Endothelial cell (in vitro differentiated cells): ENCODE measurements at regions not wholly inside any gene's neighbourhood (a gene's known extent, or its start where the extent isn't known, plus 50 kb on each side); places are given as distances from the start of the nearest gene placed in this dataset.

Source experiments
- DNase-seq: peaks from one replicate; pipeline ENCODE4 v3.0.0; 2021; ENCODE audit warnings: low spot score
- H3K27ac Mint-ChIP-seq: one replicate; pipeline ENCODE4 v1.8.0; 2021; ENCODE audit warnings: mixed read lengths, inconsistent platforms; ENCODE audit not compliant: unreplicated experiment
- H3K27me3 Mint-ChIP-seq: one replicate; pipeline ENCODE4 v1.8.0; 2021; ENCODE audit warnings: mild to moderate bottlenecking, moderate library complexity, mixed read lengths, inconsistent platforms; ENCODE audit not compliant: unreplicated experiment
- H3K36me3 Mint-ChIP-seq: one replicate; pipeline ENCODE4 v1.8.0; 2021; ENCODE audit warnings: mild to moderate bottlenecking, low read depth, mixed read lengths, inconsistent platforms; ENCODE audit not compliant: unreplicated experiment
- H3K4me1 Mint-ChIP-seq: one replicate; pipeline ENCODE4 v1.8.0; 2021; ENCODE audit warnings: mild to moderate bottlenecking, mixed read lengths, inconsistent platforms; ENCODE audit not compliant: unreplicated experiment
- H3K4me3 Mint-ChIP-seq: one replicate; pipeline ENCODE4 v1.8.0; 2021; ENCODE audit warnings: mild to moderate bottlenecking, mixed read lengths, inconsistent platforms; ENCODE audit not compliant: unreplicated experiment
- H3K9me3 Mint-ChIP-seq: one replicate; pipeline ENCODE4 v1.8.0; 2021; ENCODE audit warnings: mixed read lengths, inconsistent platforms; ENCODE audit not compliant: unreplicated experiment
- CTCF ChIP-seq: fragments of 200-600 bp; sonication (generic); IDR thresholded peaks from one replicate; pipeline ENCODE4 v1.5.0; 2021; ENCODE audit warnings: antibody characterized with exemption; ENCODE audit not compliant: unreplicated experiment

GRCh38 chr13:50189450-50189849, 174.2 kb downstream of the KCNRG start:
- Mint-ChIP-seq H3K36me3 (peaks cover 3% of the 10 kb centered on the region), H3K4me1 (peaks cover 12% of the 10 kb centered on the region), H3K4me3 (no peak overlapping the region), H3K9me3 (no peaks in the 10 kb centered on the region), H3K27ac (no peak overlapping the region), H3K27me3 (peaks cover 3% of the 10 kb centered on the region)
- no peak for DNase-seq
- no peak for TF ChIP-seq CTCF

GRCh38 chr13:50191004-50191403, 175.8 kb downstream of the KCNRG start:
- Mint-ChIP-seq H3K27me3 (peaks cover 3% of the 10 kb centered on the region), H3K36me3 (no peaks in the 10 kb centered on the region), H3K27ac (no peak overlapping the region), H3K4me1 (peaks cover 12% of the 10 kb centered on the region), H3K9me3 (no peaks in the 10 kb centered on the region), H3K4me3 (no peak overlapping the region)
- no peak for TF ChIP-seq CTCF
- DNase-seq: no peak

- H3K36me3 Mint-ChIP-seq: no peaks in the 10 kb centered on the region
- no peak for DNase-seq
- no peak for TF ChIP-seq CTCF
- H3K27me3 Mint-ChIP-seq: peaks cover 1% of the 10 kb centered on the region
- peaks cover 9% of the 10 kb centered on the region for H3K4me1 Mint-ChIP-seq
- no peak overlapping the region for H3K4me3 Mint-ChIP-seq
- H3K9me3 Mint-ChIP-seq: no peaks in the 10 kb centered on the region
- peak overlapping the region; percentile 52 for H3K27ac Mint-ChIP-seq
Observed at GRCh38 chr13:50192272-50192813, 177.1 kb downstream of the KCNRG start.

DNA sequence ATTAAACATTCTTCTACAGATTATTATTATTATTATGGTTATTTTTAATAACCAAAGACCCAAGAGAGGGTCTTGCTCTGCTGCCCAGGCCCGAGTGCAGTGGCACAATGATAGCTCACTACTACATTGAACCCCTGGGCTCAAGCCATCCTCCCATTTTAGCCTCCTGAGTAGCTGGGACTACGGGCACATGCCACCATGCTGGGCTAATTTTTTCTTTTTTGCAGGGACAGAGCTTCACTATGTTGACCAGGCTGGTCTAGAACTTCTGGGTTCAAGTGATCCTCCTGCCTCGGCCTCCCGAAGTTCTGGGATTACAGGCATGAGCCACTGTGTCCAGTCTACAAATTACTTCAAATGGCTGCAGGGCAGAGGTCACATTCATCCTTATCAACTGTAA, 179.8 kb downstream of the KCNRG start:
- no peak for TF ChIP-seq CTCF
- Mint-ChIP-seq H3K36me3 (no peaks in the 10 kb centered on the region), H3K4me1 (peaks cover 9% of the 10 kb centered on the region), H3K27ac (no peak overlapping the region), H3K9me3 (no peaks in the 10 kb centered on the region), H3K4me3 (no peak overlapping the region), H3K27me3 (peaks cover 2% of the 10 kb centered on the region)
- no peak for DNase-seq

- Mint-ChIP-seq H3K4me1 (peaks cover 14% of the 10 kb centered on the region), H3K9me3 (no peaks in the 10 kb centered on the region), H3K27me3 (peaks cover 2% of the 10 kb centered on the region), H3K36me3 (no peaks in the 10 kb centered on the region), H3K4me3 (no peak overlapping the region), H3K27ac (no peak overlapping the region)
- DNase-seq: no peak
- no peak for TF ChIP-seq CTCF
Observed at GRCh38 chr13:50196118-50196517, 180.9 kb downstream of the KCNRG start.
